T-helper 2 cell treated with Interferon-gamma antibody and Interleukin-4, amounts not matched to agents 5 μg/mL and 100 μg/mL, for 36 hours (primary cell): ENCODE measurements at regions not wholly inside any gene's neighbourhood (a gene's known extent, or its start where the extent isn't known, plus 50 kb on each side); places are given as distances from the start of the nearest gene placed in this dataset.

Source experiments
- DNase-seq: peaks from one replicate; pipeline ENCODE4 v3.0.0; 2021; ENCODE audit warnings: low spot score
- H3K27ac Mint-ChIP-seq: one replicate; pipeline ENCODE4 v1.8.0; 2021; ENCODE audit warnings: mild to moderate bottlenecking, mixed read lengths
- H3K27me3 Mint-ChIP-seq: one replicate; pipeline ENCODE4 v1.8.0; 2021; ENCODE audit warnings: low read depth, mixed read lengths
- H3K36me3 Mint-ChIP-seq: one replicate; pipeline ENCODE4 v1.8.0; 2021; ENCODE audit warnings: low read depth, mixed read lengths
- H3K4me1 Mint-ChIP-seq: one replicate; pipeline ENCODE4 v1.8.0; 2021; ENCODE audit warnings: low read depth, mixed read lengths
- H3K4me3 Mint-ChIP-seq: one replicate; pipeline ENCODE4 v1.8.0; 2022; ENCODE audit warnings: mild to moderate bottlenecking, moderate library complexity, mixed read lengths
- H3K9me3 Mint-ChIP-seq: one replicate; pipeline ENCODE4 v1.8.0; 2021; ENCODE audit warnings: mixed read lengths

DNA sequence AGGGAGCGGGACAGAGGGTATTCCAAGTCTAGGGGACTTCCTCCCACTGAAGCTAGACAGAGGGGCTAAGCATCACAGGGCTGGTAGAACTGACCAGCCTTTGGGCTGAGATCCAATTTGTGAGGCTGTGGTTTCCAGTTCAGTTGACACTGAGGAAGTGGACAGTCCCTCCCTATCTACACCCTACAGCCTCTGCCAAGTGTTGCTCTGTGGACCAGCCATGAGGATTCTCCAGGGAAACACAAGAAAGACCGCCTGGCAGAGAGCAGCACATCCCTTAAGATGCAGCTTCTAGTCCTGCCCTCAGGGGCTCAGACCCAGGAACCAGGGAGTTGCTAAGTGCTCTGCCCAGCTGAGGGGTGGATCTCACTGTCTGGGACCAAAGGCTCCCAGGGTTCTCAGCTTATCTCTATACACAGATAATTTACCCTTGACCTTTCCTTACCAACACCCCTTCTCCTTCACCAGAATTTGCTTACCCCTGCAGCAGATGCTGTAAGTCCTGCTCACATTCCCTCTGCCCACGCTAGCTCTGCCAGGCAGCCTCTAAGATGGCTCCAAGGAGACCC is 252.0 kb downstream of the SKIDA1 start:
- no peaks in the 10 kb centered on the region for H3K9me3 Mint-ChIP-seq
- no peaks in the 10 kb centered on the region for H3K27me3 Mint-ChIP-seq
- no peak overlapping the region for H3K27ac Mint-ChIP-seq
- H3K4me3 Mint-ChIP-seq, result no peak overlapping the region
- no peak for DNase-seq
- no peaks in the 10 kb centered on the region for H3K4me1 Mint-ChIP-seq
- no peaks in the 10 kb centered on the region for H3K36me3 Mint-ChIP-seq

DNA sequence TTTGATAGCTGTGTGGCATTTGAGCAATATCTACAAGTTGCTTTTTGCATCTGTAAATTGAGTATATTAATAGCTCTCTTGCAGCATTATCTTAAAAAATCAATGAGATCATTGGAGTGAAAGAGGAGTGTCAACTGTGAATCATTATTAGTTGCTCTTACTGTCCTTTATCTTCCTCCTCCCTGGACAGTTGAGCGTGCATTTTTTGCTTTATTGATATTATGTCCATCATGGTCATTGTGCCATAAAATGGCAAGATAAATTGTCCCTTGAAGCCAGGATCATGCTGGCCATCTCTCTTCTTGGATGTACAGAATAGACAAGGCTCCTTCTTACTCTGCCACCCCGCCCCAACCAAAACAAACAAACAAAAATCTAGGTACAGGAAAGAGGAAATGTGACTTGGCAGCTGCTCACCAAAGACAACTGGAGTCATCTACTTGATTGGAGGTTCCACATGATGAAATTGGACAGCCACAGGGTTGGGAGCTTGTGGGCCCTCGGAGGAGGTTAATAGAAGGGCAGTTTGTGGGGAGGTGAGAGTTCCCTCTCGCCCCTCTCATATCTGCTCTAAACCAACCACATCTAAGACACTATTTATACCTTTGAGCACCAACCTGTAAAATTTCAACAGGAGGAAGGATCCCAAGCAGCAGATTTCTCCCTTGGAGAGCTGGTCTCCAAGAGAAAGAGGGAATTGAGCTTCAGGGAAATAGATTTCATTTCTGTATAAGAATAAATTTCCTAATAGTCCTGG is 252.7 kb downstream of the SKIDA1 start:
- Mint-ChIP-seq H3K27ac (no peak overlapping the region), H3K36me3 (no peaks in the 10 kb centered on the region), H3K4me3 (no peak overlapping the region), H3K27me3 (no peaks in the 10 kb centered on the region), H3K4me1 (no peaks in the 10 kb centered on the region), H3K9me3 (no peaks in the 10 kb centered on the region)
- no peak for DNase-seq

DNA sequence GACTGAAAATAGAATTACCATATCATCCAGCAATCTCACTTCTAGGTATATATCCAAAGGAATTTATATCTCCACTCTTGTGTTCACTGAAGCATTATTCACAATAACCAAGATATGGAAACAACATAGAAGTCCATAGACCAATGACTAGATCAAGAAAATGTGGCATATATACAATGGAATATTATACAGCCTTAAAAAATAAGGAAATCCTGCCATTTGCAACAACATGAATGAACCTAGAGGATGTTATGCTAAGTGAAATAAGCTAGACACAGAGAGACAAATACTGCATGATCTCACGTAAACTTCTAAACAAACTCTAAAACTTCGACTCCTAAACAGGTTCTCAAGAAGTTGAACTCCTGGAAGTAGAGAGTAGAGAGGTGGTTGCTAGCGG is 254.5 kb downstream of the SKIDA1 start:
- no peaks in the 10 kb centered on the region for H3K4me1 Mint-ChIP-seq
- H3K9me3 Mint-ChIP-seq, result no peaks in the 10 kb centered on the region
- DNase-seq, result no peak
- no peak overlapping the region for H3K27ac Mint-ChIP-seq
- H3K27me3 Mint-ChIP-seq, result no peaks in the 10 kb centered on the region
- H3K36me3 Mint-ChIP-seq, result no peaks in the 10 kb centered on the region
- no peak overlapping the region for H3K4me3 Mint-ChIP-seq

GRCh38 chr10:21269289-21269688 is 256.2 kb downstream of the SKIDA1 start:
- no peaks in the 10 kb centered on the region for H3K9me3 Mint-ChIP-seq
- H3K36me3 Mint-ChIP-seq, result no peaks in the 10 kb centered on the region
- no peak for DNase-seq
- H3K27me3 Mint-ChIP-seq, result no peaks in the 10 kb centered on the region
- H3K4me1 Mint-ChIP-seq, result no peaks in the 10 kb centered on the region
- no peak overlapping the region for H3K4me3 Mint-ChIP-seq
- H3K27ac Mint-ChIP-seq, result no peak overlapping the region

- Mint-ChIP-seq H3K36me3 (no peaks in the 10 kb centered on the region), H3K9me3 (no peaks in the 10 kb centered on the region), H3K4me1 (no peaks in the 10 kb centered on the region), H3K4me3 (no peak overlapping the region), H3K27ac (no peak overlapping the region), H3K27me3 (no peaks in the 10 kb centered on the region)
- no peak for DNase-seq
Observed at GRCh38 chr10:21265622-21266021, 259.9 kb downstream of the SKIDA1 start.

DNA sequence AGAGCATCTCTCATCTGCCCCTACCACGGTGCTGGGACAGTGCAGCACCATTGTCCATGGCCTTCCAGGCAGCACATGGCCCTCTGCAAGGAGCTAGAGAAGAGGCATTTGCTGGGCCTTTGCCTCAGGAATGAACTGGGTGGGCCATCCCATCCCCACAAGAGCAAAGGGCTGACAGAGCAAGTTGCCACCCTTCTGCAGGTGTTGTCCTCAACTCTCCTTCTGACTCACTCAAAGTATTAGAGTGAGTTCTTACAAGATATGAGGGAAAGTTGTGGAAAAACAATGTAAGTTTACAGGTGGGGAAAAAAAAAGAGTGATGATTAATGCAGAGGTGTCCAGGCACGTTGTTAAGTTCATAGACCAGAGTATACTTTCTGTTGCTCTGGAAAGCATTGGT is 261.2 kb downstream of the SKIDA1 start:
- H3K9me3 Mint-ChIP-seq, result no peaks in the 10 kb centered on the region
- H3K36me3 Mint-ChIP-seq, result no peaks in the 10 kb centered on the region

GRCh38 chr10:21263839-21264238 is 261.6 kb downstream of the SKIDA1 start:
- no peak for DNase-seq
- H3K27ac Mint-ChIP-seq, result no peak overlapping the region
- no peaks in the 10 kb centered on the region for H3K36me3 Mint-ChIP-seq
- H3K9me3 Mint-ChIP-seq, result no peaks in the 10 kb centered on the region
- H3K27me3 Mint-ChIP-seq, result no peaks in the 10 kb centered on the region
- H3K4me3 Mint-ChIP-seq, result no peak overlapping the region
- no peaks in the 10 kb centered on the region for H3K4me1 Mint-ChIP-seq

More for the DNA sequence above, 261.2 kb downstream of the SKIDA1 start:
- DNase-seq, result no peak
- Mint-ChIP-seq H3K4me1 (no peaks in the 10 kb centered on the region), H3K4me3 (no peak overlapping the region), H3K27ac (no peak overlapping the region), H3K27me3 (no peaks in the 10 kb centered on the region)

- DNase-seq, result no peak
- Mint-ChIP-seq H3K4me1 (no peaks in the 10 kb centered on the region), H3K9me3 (no peaks in the 10 kb centered on the region), H3K36me3 (no peaks in the 10 kb centered on the region), H3K27ac (no peak overlapping the region), H3K27me3 (no peaks in the 10 kb centered on the region), H3K4me3 (no peak overlapping the region)
Observed at GRCh38 chr10:21263263-21263803, 262.1 kb downstream of the SKIDA1 start.

GRCh38 chr10:21261842-21262294 is 263.6 kb downstream of the SKIDA1 start:
- no peaks in the 10 kb centered on the region for H3K27me3 Mint-ChIP-seq
- no peaks in the 10 kb centered on the region for H3K9me3 Mint-ChIP-seq
- no peaks in the 10 kb centered on the region for H3K4me1 Mint-ChIP-seq
- no peak overlapping the region for H3K27ac Mint-ChIP-seq
- DNase-seq, result no peak
- H3K36me3 Mint-ChIP-seq, result no peaks in the 10 kb centered on the region
- H3K4me3 Mint-ChIP-seq, result no peak overlapping the region

GRCh38 chr10:21260506-21261149 is 264.9 kb downstream of the SKIDA1 start:
- H3K9me3 Mint-ChIP-seq, result no peaks in the 10 kb centered on the region
- DNase-seq, result no peak

DNA sequence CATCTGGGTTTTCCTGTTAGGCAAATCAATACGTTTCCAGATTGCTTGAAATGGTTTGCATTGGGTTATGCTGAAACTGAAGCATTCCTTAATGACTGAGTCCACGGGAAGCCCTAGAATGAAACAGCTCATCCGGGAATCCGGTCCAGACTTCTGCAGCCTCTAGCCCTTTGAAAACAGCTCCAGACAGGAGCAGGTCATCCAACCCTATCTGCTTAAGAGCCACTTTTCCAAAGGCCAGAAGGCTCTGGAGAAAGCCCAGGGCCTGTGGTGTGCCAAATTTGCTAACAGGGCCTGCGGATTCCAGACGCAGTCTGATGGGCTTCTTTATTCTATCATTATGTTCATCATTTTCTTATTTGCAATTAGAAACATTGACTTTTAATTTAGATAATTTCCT is 265.4 kb downstream of the SKIDA1 start:
- Mint-ChIP-seq H3K4me1 (no peaks in the 10 kb centered on the region), H3K9me3 (no peaks in the 10 kb centered on the region), H3K36me3 (no peaks in the 10 kb centered on the region), H3K27me3 (no peaks in the 10 kb centered on the region), H3K27ac (no peak overlapping the region), H3K4me3 (no peak overlapping the region)
- no peak for DNase-seq

More at GRCh38 chr10:21260506-21261149, 264.9 kb downstream of the SKIDA1 start:
- Mint-ChIP-seq H3K36me3 (no peaks in the 10 kb centered on the region), H3K4me3 (no peak overlapping the region), H3K27ac (no peak overlapping the region), H3K27me3 (no peaks in the 10 kb centered on the region), H3K4me1 (no peaks in the 10 kb centered on the region)

GRCh38 chr10:21257919-21258318 is 267.6 kb downstream of the SKIDA1 start:
- Mint-ChIP-seq H3K36me3 (no peaks in the 10 kb centered on the region), H3K4me3 (no peak overlapping the region), H3K9me3 (no peaks in the 10 kb centered on the region), H3K4me1 (no peaks in the 10 kb centered on the region), H3K27ac (no peak overlapping the region), H3K27me3 (no peaks in the 10 kb centered on the region)
- no peak for DNase-seq

GRCh38 chr10:21257191-21257590 is 268.3 kb downstream of the SKIDA1 start:
- H3K27ac Mint-ChIP-seq, result no peak overlapping the region
- H3K36me3 Mint-ChIP-seq, result no peaks in the 10 kb centered on the region
- no peak overlapping the region for H3K4me3 Mint-ChIP-seq
- no peaks in the 10 kb centered on the region for H3K27me3 Mint-ChIP-seq
- no peaks in the 10 kb centered on the region for H3K4me1 Mint-ChIP-seq
- H3K9me3 Mint-ChIP-seq, result no peaks in the 10 kb centered on the region
- no peak for DNase-seq

DNA sequence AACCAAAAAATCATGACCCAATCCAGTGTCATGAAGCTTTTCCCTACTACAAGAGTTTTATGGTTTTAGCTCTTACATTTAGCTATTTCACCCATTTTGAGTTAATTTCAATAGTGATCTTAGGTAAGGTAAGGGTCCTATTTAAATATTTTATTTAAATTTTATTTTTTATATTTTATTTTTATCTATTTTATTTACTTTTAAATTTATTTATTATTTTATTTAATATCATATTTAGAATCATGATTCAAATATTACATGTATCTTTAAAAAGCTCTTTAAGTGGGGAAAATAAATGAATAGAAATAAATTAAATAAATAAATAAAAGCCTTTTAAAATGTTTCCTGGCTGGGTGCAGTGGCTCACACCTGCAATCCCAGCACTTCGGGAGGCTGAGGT is 276.0 kb downstream of the SKIDA1 start:
- H3K27me3 Mint-ChIP-seq, result peaks cover 2% of the 10 kb centered on the region
- no peak overlapping the region for H3K27ac Mint-ChIP-seq
- H3K4me1 Mint-ChIP-seq, result no peaks in the 10 kb centered on the region
- H3K36me3 Mint-ChIP-seq, result no peaks in the 10 kb centered on the region
- no peaks in the 10 kb centered on the region for H3K9me3 Mint-ChIP-seq
- H3K4me3 Mint-ChIP-seq, result no peak overlapping the region
- no peak for DNase-seq
